Ovary (tissue), 3 donors: ENCODE measurements at regions not wholly inside any gene's neighbourhood (a gene's known extent, or its start where the extent isn't known, plus 50 kb on each side); places are given as distances from the start of the nearest gene placed in this dataset.
"Not testable (repeated sequence)": the region's sequence is repeated elsewhere in the genome, so short reads cannot be mapped to it uniquely, and the experiment has no call there.

Source experiments
- EP300 ChIP-seq: sonication (generic); formaldehyde crosslinking; IDR thresholded peaks from one replicate; pipeline ENCODE4 v1.6.1; 2017; ENCODE audit warnings: antibody characterized with exemption
- TF ChIP-seq, protein P1 (sequence below), 3 donors: fragments of 450-650 bp in 2 of 3; fragments of 200-600 bp in 1 of 3; IDR thresholded peaks; one replicate each; pipeline versions ENCODE4 v1.5.1 to v1.8.0; 2016 to 2022; ENCODE audit warnings: antibody characterized with exemption in 3 of 3, mild to moderate bottlenecking in 1 of 3
- donor health status: DM: no; HTN: no; CAD: no.

GRCh38 chr4:49241295-49241694 lies 255.2 kb downstream of the CWH43 start:
- TF ChIP-seq, protein P1, sequence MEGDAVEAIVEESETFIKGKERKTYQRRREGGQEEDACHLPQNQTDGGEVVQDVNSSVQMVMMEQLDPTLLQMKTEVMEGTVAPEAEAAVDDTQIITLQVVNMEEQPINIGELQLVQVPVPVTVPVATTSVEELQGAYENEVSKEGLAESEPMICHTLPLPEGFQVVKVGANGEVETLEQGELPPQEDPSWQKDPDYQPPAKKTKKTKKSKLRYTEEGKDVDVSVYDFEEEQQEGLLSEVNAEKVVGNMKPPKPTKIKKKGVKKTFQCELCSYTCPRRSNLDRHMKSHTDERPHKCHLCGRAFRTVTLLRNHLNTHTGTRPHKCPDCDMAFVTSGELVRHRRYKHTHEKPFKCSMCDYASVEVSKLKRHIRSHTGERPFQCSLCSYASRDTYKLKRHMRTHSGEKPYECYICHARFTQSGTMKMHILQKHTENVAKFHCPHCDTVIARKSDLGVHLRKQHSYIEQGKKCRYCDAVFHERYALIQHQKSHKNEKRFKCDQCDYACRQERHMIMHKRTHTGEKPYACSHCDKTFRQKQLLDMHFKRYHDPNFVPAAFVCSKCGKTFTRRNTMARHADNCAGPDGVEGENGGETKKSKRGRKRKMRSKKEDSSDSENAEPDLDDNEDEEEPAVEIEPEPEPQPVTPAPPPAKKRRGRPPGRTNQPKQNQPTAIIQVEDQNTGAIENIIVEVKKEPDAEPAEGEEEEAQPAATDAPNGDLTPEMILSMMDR (IDR thresholded peaks at IDR 0.05), result not testable (repeated sequence)
- not testable (repeated sequence) for TF ChIP-seq EP300
